Adrenal gland (tissue), 9 donors: ENCODE measurements at regions not wholly inside any gene's neighbourhood (a gene's known extent, or its start where the extent isn't known, plus 50 kb on each side); places are given as distances from the start of the nearest gene placed in this dataset.

Source experiments
- DNase-seq, 7 donors: peaks; one replicate each; pipeline ENCODE4 v3.0.0-alpha.2; 2019 to 2020
- H3K27ac ChIP-seq, 5 donors: fragments of 200-600 bp; sonication (generic) in 4 of 5; 1 replicate in 3 of 5; 2 replicates in 2 of 5; pipeline versions ENCODE4 v1.5.1 to v1.8.0; 2016 to 2020; ENCODE audit warnings: mild to moderate bottlenecking in 1 of 5
- H3K27me3 ChIP-seq: fragments of 200-600 bp; 2 replicates; pipeline ENCODE4 v1.8.0; 2021
- H3K36me3 ChIP-seq, 2 donors: fragments of 200-600 bp; replicated peaks in 1 of 2; 1 replicate in 1 of 2; 2 replicates in 1 of 2; pipeline versions ENCODE4 v1.5.1 to v1.8.0; 2018 to 2022
- H3K4me1 ChIP-seq, 2 donors: fragments of 200-600 bp; replicated peaks in 1 of 2; 1 replicate in 1 of 2; 2 replicates in 1 of 2; pipeline versions ENCODE4 v1.5.1 to v1.8.0; 2018 to 2021
- H3K4me3 ChIP-seq, 4 donors: fragments of 200-600 bp; sonication (generic) in 3 of 4; one replicate each; pipeline ENCODE4 v1.5.1; 2016 to 2018
- H3K9me3 ChIP-seq, 3 donors: fragments of 200-600 bp; sonication (generic) in 1 of 3; replicated peaks in 1 of 3; 1 replicate in 2 of 3; 2 replicates in 1 of 3; pipeline versions ENCODE4 v1.5.1 to v1.8.0; 2016 to 2021
- POLR2A ChIP-seq, 2 donors: fragments of 450-650 bp; IDR thresholded peaks; one replicate each; pipeline ENCODE4 v1.6.1; 2017; ENCODE audit warnings: antibody characterized with exemption in 2 of 2, mild to moderate bottlenecking in 2 of 2, moderate library complexity in 1 of 2
- WGBS, 4 donors: extraction: QIAGEN DNeasy Blood & Tissue Kit in 2 of 4; methylation state at CpG; one replicate each; pipeline versions ENCODE4 v1.1.5 to v1.1.7; 2013 to 2017; 5-methylcytosine and 5-hydroxymethylcytosine counted together
- intact Hi-C, 2 donors: fragments of 100-400 bp; cut with DNase I; formaldehyde crosslinking; loops; one replicate each; pipeline versions ENCODE4 v1.14.1 to v1.15.0; 2022 to 2023
- TF ChIP-seq, protein P1 (sequence below), 6 experiments: fragments of 450-650 bp in 4 of 6; fragments of 200-600 bp in 2 of 6; sonication (generic) in 1 of 6; IDR thresholded peaks; 1 replicate in 5 of 6; 2 replicates in 1 of 6; pipeline versions ENCODE4 v1.5.1 to v1.8.0; 2016 to 2021; ENCODE audit warnings: antibody characterized with exemption in 6 of 6, mild to moderate bottlenecking in 2 of 6, moderate library complexity in 1 of 6
- donor health status: healthy with polysubstance abuse.
- donor health status: Bipolar disorder and iron deficiency.
- donor health status: DM: yes; HTN: yes; CAD: no.
- donor health status: DM: no; HTN: no; CAD: no.
- donor health status: DM: no; HTN: no; CAD: no.

DNA sequence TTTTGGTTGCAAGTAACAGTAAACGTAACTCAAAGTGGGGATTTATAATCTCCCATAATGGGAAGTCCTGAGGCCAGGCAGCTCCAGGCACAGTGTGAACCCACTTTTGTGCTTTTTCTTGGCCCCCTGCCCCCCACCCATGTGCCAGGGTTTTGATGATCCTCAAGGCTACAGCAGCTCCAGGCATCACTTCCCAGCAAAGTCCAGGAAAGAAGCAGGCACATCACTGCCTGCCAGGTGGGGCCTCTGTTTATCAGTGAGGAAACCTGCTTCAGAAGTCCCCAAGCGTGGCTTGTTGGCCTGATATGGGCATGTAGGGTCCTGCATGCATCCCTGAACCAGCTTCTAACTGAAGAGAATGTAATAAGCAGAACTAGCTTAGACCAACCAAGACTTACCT, 299.2 kb upstream of the SKOR2 start:
- no peak for TF ChIP-seq POLR2A (IDR thresholded peaks at IDR 0.05)
- TF ChIP-seq, protein P1, sequence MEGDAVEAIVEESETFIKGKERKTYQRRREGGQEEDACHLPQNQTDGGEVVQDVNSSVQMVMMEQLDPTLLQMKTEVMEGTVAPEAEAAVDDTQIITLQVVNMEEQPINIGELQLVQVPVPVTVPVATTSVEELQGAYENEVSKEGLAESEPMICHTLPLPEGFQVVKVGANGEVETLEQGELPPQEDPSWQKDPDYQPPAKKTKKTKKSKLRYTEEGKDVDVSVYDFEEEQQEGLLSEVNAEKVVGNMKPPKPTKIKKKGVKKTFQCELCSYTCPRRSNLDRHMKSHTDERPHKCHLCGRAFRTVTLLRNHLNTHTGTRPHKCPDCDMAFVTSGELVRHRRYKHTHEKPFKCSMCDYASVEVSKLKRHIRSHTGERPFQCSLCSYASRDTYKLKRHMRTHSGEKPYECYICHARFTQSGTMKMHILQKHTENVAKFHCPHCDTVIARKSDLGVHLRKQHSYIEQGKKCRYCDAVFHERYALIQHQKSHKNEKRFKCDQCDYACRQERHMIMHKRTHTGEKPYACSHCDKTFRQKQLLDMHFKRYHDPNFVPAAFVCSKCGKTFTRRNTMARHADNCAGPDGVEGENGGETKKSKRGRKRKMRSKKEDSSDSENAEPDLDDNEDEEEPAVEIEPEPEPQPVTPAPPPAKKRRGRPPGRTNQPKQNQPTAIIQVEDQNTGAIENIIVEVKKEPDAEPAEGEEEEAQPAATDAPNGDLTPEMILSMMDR (IDR thresholded peaks at IDR 0.05): no peak
- Histone ChIP-seq H3K9me3 (no peaks in the 10 kb centered on the region), H3K27ac (no peak overlapping the region), H3K4me1 (no peaks in the 10 kb centered on the region), H3K27me3 (no peaks in the 10 kb centered on the region), H3K36me3 (no peaks in the 10 kb centered on the region), H3K4me3 (no peak overlapping the region)
- no peak for DNase-seq
- intact Hi-C loops: no loop called here
- WGBS, 4 donors: 70 to 77% (median 75%) methylated on average over 2 of the region's 2 CpGs

- no peak overlapping the region for H3K27ac ChIP-seq
- intact Hi-C loops: no loop called here
- 43 to 48% (median 45%) methylated on average over 2 of the region's 2 CpGs for WGBS, 4 donors
- no peak overlapping the region for H3K4me3 ChIP-seq
- no peak for DNase-seq
- TF ChIP-seq POLR2A (IDR thresholded peaks at IDR 0.05): no peak
- TF ChIP-seq, protein P1 (IDR thresholded peaks at IDR 0.05): no peak
- H3K36me3 ChIP-seq: no peaks in the 10 kb centered on the region
- H3K4me1 ChIP-seq: no peaks in the 10 kb centered on the region
- H3K27me3 ChIP-seq: no peaks in the 10 kb centered on the region
- H3K9me3 ChIP-seq: no peaks in the 10 kb centered on the region
These were observed 297.6 kb upstream of the SKOR2 start for GRCh38 chr18:47549021-47549540.

- TF ChIP-seq, protein P1 (IDR thresholded peaks at IDR 0.05): no peak
- TF ChIP-seq POLR2A (IDR thresholded peaks at IDR 0.05): no peak
- WGBS, 4 donors: 73 to 88% (median 79%) methylated on average over 5 to 6 of the region's 6 CpGs
- H3K4me3 ChIP-seq: no peak overlapping the region
- no peaks in the 10 kb centered on the region for H3K9me3 ChIP-seq
- H3K27me3 ChIP-seq: no peaks in the 10 kb centered on the region
- no peaks in the 10 kb centered on the region for H3K36me3 ChIP-seq
- no peak for DNase-seq
- no peaks in the 10 kb centered on the region for H3K4me1 ChIP-seq
- no peak overlapping the region for H3K27ac ChIP-seq
- intact Hi-C loops: no loop called here
These were observed 296.2 kb upstream of the SKOR2 start for GRCh38 chr18:47547539-47548202.

GRCh38 chr18:47545613-47546012, 294.2 kb upstream of the SKOR2 start:
- no peak overlapping the region for H3K27ac ChIP-seq
- WGBS, 4 donors: 62 to 72% (median 64%) methylated on average over 6 of the region's 6 CpGs
- H3K36me3 ChIP-seq: no peaks in the 10 kb centered on the region
- no peaks in the 10 kb centered on the region for H3K9me3 ChIP-seq
- H3K4me1 ChIP-seq: no peaks in the 10 kb centered on the region
- H3K27me3 ChIP-seq: no peaks in the 10 kb centered on the region
- TF ChIP-seq, protein P1 (IDR thresholded peaks at IDR 0.05): no peak
- no peak for TF ChIP-seq POLR2A (IDR thresholded peaks at IDR 0.05)
- no peak overlapping the region for H3K4me3 ChIP-seq
- intact Hi-C loops: no loop called here
- no peak for DNase-seq
